IMR-90 (cell line): ENCODE measurements at regions not wholly inside any gene's neighbourhood (a gene's known extent, or its start where the extent isn't known, plus 50 kb on each side); places are given as distances from the start of the nearest gene placed in this dataset.

Experiments used
- ATAC-seq: fragments of 200-7000 bp; cut with Tn5 transposase; 2 replicates; pipeline ENCODE4 v1.9.1; 2020; ENCODE audit warnings: low read depth, mild to moderate bottlenecking, moderate library complexity
- BruUV-seq: library from RNA; stranded (reverse); fragments of 400-500 nt; replicated peaks from 2 replicates; lab custom pipeline; 2021; lab: Mats Ljungman, UMichigan
- CTCF ChIA-PET: fragments of 300-600 bp; formaldehyde crosslinking; extraction: SDS; loops from one replicate; lab custom pipeline; 2021; ENCODE audit warnings: antibody characterized with exemption; lab: Yijun Ruan, JAX
- POLR2A ChIA-PET: fragments of 300-600 bp; sonication (Branson Sonifier 250); formaldehyde crosslinking; loops from one replicate; lab custom pipeline; 2022; ENCODE audit warnings: antibody characterized with exemption; ENCODE audit not compliant: unreplicated experiment; lab: Charles Lee
- DNase-seq: peaks from one replicate; pipeline ENCODE4 v3.0.0; 2013
- H2AFZ ChIP-seq: replicated peaks from 2 replicates; pipeline ENCODE3; 2013; ENCODE audit warnings: low read length, mild to moderate bottlenecking; ENCODE audit not compliant: poor library complexity
- H2AK5ac ChIP-seq: 2 replicates; pipeline ENCODE4 v1.6.1; 2013; ENCODE audit warnings: low read depth, low read length, inconsistent platforms
- H2AK9ac ChIP-seq: replicated peaks from 2 replicates; pipeline ENCODE3; 2013; ENCODE audit warnings: mild to moderate bottlenecking, low read depth, low read length, moderate library complexity; ENCODE audit not compliant: poor library complexity
- H2BK120ac ChIP-seq: 2 replicates; pipeline ENCODE4 v1.6.1; 2013; ENCODE audit warnings: low read depth, low read length, inconsistent platforms
- H2BK15ac ChIP-seq: 3 replicates; pipeline ENCODE4 v1.6.1; 2013; ENCODE audit warnings: low read depth, low read length, inconsistent platforms
- H2BK20ac ChIP-seq: 2 replicates; pipeline ENCODE4 v1.6.1; 2013; ENCODE audit warnings: low read depth, mild to moderate bottlenecking, inconsistent platforms, low read length, moderate library complexity
- H2BK5ac ChIP-seq: 2 replicates; pipeline ENCODE4 v1.6.1; 2013; ENCODE audit warnings: mild to moderate bottlenecking, low read depth, low read length, inconsistent platforms; ENCODE audit not compliant: poor library complexity, severe bottlenecking
- H3K14ac ChIP-seq: replicated peaks from 2 replicates; pipeline ENCODE4 v1.6.1; 2013; ENCODE audit warnings: low read depth, low read length, inconsistent platforms
- H3K18ac ChIP-seq: 2 replicates; pipeline ENCODE4 v1.6.1; 2013; ENCODE audit warnings: low read depth, low read length, control low read depth
- H3K23ac ChIP-seq: 2 replicates; pipeline ENCODE4 v1.6.1; 2013; ENCODE audit warnings: low read depth, low read length, inconsistent platforms
- H3K27ac ChIP-seq: 2 replicates; pipeline ENCODE4 v1.5.1; 2013; ENCODE audit warnings: mild to moderate bottlenecking, control low read depth, low read length; ENCODE audit not compliant: insufficient read depth
- H3K27me3 ChIP-seq: 2 replicates; pipeline ENCODE4 v1.6.1; 2013; ENCODE audit warnings: low read length; ENCODE audit not compliant: control insufficient read depth, insufficient read depth
- H3K36me3 ChIP-seq: 2 replicates; pipeline ENCODE4 v1.6.1; 2013; ENCODE audit warnings: low read length, mixed read lengths; ENCODE audit not compliant: control insufficient read depth, insufficient read depth
- H3K4ac ChIP-seq: 2 replicates; pipeline ENCODE4 v1.6.1; 2013; ENCODE audit warnings: low read depth, low read length, inconsistent platforms
- H3K4me1 ChIP-seq: 2 replicates; pipeline ENCODE4 v1.6.1; 2013; ENCODE audit warnings: low read length, mixed read lengths; ENCODE audit not compliant: control insufficient read depth, insufficient read depth
- H3K4me2 ChIP-seq: 2 replicates; pipeline ENCODE4 v1.6.1; 2013; ENCODE audit warnings: low read depth, mild to moderate bottlenecking, control low read depth, low read length, moderate library complexity
- H3K4me3 ChIP-seq: 2 replicates; pipeline ENCODE4 v1.5.1; 2013; ENCODE audit warnings: low read depth, mild to moderate bottlenecking, control low read depth, low read length, moderate library complexity; ENCODE audit not compliant: insufficient read depth
- H3K56ac ChIP-seq: 2 replicates; pipeline ENCODE4 v1.6.1; 2013; ENCODE audit warnings: low read length, inconsistent platforms; ENCODE audit not compliant: insufficient read depth; ENCODE audit errors: extremely low read depth
- H3K79me1 ChIP-seq, 2 experiments: 2 replicates each; pipeline ENCODE4 v1.6.1; 2013; ENCODE audit warnings: low read length in 2 of 2, inconsistent platforms in 1 of 2, low read depth in 1 of 2
- H3K9ac ChIP-seq: 2 replicates; pipeline ENCODE4 v1.6.1; 2013; ENCODE audit warnings: low read depth, low read length, control low read depth
- H3K9me1 ChIP-seq: 2 replicates; pipeline ENCODE4 v1.6.1; 2013; ENCODE audit warnings: low read length, inconsistent platforms; ENCODE audit not compliant: insufficient read depth
- H3K9me3 ChIP-seq: 2 replicates; pipeline ENCODE4 v1.6.1; 2013; ENCODE audit warnings: low read length; ENCODE audit not compliant: control insufficient read depth, insufficient read depth
- H4K20me1 ChIP-seq: 2 replicates; pipeline ENCODE4 v1.6.1; 2013; ENCODE audit warnings: low read length, inconsistent platforms; ENCODE audit not compliant: insufficient read depth
- H4K5ac ChIP-seq: 2 replicates; pipeline ENCODE4 v1.6.1; 2013; ENCODE audit warnings: mild to moderate bottlenecking, low read depth, low read length, control low read depth
- H4K8ac ChIP-seq, 2 experiments: 2 replicates each; pipeline ENCODE4 v1.6.1; 2013; ENCODE audit warnings: low read depth in 2 of 2, low read length in 2 of 2, control low read depth in 1 of 2, inconsistent platforms in 1 of 2
- H4K91ac ChIP-seq: 2 replicates; pipeline ENCODE4 v1.6.1; 2013; ENCODE audit warnings: low read depth, low read length, inconsistent platforms; ENCODE audit not compliant: insufficient read depth
- BHLHE40 ChIP-seq: fragments of 150-350 bp; IDR thresholded peaks from 2 replicates; pipeline ENCODE4 v1.6.1; 2016; ENCODE audit warnings: mild to moderate bottlenecking, low read depth, low read length
- CEBPB ChIP-seq: IDR thresholded peaks from 2 replicates; pipeline ENCODE4 v1.6.1; 2012; ENCODE audit warnings: low read depth, low read length, improper control_type of control experiment
- CHD1 ChIP-seq: IDR thresholded peaks from 2 replicates; pipeline ENCODE4 v1.6.1; 2012; ENCODE audit warnings: low read depth, low read length, improper control_type of control experiment
- CTCF ChIP-seq: conservative IDR thresholded peaks from 2 replicates; pipeline ENCODE4 v1.5.1; 2012; ENCODE audit warnings: mild to moderate bottlenecking, low read depth, low read length, improper control_type of control experiment
- ELK1 ChIP-seq: fragments of 150-350 bp; IDR thresholded peaks from 2 replicates; pipeline ENCODE4 v1.6.1; 2016; ENCODE audit warnings: low read depth, mild to moderate bottlenecking, low read length, moderate library complexity, borderline replicate concordance
- FOS ChIP-seq: fragments of 150-350 bp; IDR thresholded peaks from 2 replicates; pipeline ENCODE4 v1.6.1; 2016; ENCODE audit warnings: low read depth, low read length
- MAFK ChIP-seq: IDR thresholded peaks from 2 replicates; pipeline ENCODE4 v1.6.1; 2012; ENCODE audit warnings: low read depth, low read length, improper control_type of control experiment
- MAZ ChIP-seq: IDR thresholded peaks from 2 replicates; pipeline ENCODE4 v1.6.1; 2012; ENCODE audit warnings: low read depth, mild to moderate bottlenecking, low read length, improper control_type of control experiment, moderate library complexity, borderline replicate concordance
- MXI1 ChIP-seq: IDR thresholded peaks from 2 replicates; pipeline ENCODE4 v1.6.1; 2012; ENCODE audit warnings: low read depth, mild to moderate bottlenecking, low read length, moderate library complexity, borderline replicate concordance
- NFE2L2 ChIP-seq: fragments of 150-350 bp; IDR thresholded peaks from 2 replicates; pipeline ENCODE4 v1.6.1; 2016; ENCODE audit warnings: low read depth, mild to moderate bottlenecking, low read length
- POLR2A ChIP-seq: IDR thresholded peaks from 2 replicates; pipeline ENCODE4 v1.6.1; 2012; ENCODE audit warnings: mild to moderate bottlenecking, low read depth, low read length
- RAD21 ChIP-seq: IDR thresholded peaks from 2 replicates; pipeline ENCODE4 v1.6.1; 2012; ENCODE audit warnings: low read length, improper control_type of control experiment
- RCOR1 ChIP-seq: IDR thresholded peaks from 2 replicates; pipeline ENCODE4 v1.6.1; 2012; ENCODE audit warnings: mild to moderate bottlenecking, low read length, improper control_type of control experiment; ENCODE audit not compliant: insufficient replicate concordance
- RFX5 ChIP-seq: IDR thresholded peaks from 2 replicates; pipeline ENCODE4 v1.8.0; 2012; ENCODE audit warnings: low read depth, mild to moderate bottlenecking, low read length, moderate library complexity
- SMC3 ChIP-seq: fragments of 150-350 bp; IDR thresholded peaks from 2 replicates; pipeline ENCODE4 v1.6.1; 2016; ENCODE audit warnings: low read depth, mild to moderate bottlenecking, antibody characterized with exemption, low read length, moderate library complexity
- USF2 ChIP-seq: fragments of 150-350 bp; IDR thresholded peaks from 2 replicates; pipeline ENCODE4 v1.6.1; 2017; ENCODE audit warnings: mild to moderate bottlenecking, antibody characterized with exemption, low read length, low read depth
- WGBS, 2 experiments: methylation state at CpG; one replicate each; pipeline versions ENCODE4 v1.1.5 to v1.1.7; 2013; ENCODE audit warnings: missing lambda C conversion rate in 2 of 2; ENCODE audit not compliant: insufficient read length in 1 of 2; ENCODE audit errors: extremely low coverage in 2 of 2; 5-methylcytosine and 5-hydroxymethylcytosine counted together
- dilution Hi-C: fragments of 300-500 bp; cut with HindIII; formaldehyde crosslinking; loops from one replicate; pipeline ENCODE4 v1.14.3; 2018; ENCODE audit warnings: low sequenced_read_pairs; ENCODE audit not compliant: unreplicated experiment
- in situ Hi-C: fragments of 300-500 bp; cut with MboI; formaldehyde crosslinking; loops from 3 replicates; pipeline ENCODE4 v1.14.3; 2019; ENCODE audit warnings: low sequenced_read_pairs, inconsistent platforms, mixed read lengths
- intact Hi-C: fragments of 100-400 bp; cut with micrococcal nuclease; formaldehyde crosslinking; loops from 2 replicates; pipeline ENCODE4 v1.10.0; 2022

GRCh38 chr1:193931356-193931755, 744.9 kb upstream of the B3GALT2 start:
- TF ChIP-seq CEBPB (no peak), BHLHE40 (no peak), POLR2A (no peak), ELK1 (no peak), RCOR1 (no peak), MAZ (no peak), FOS (no peak), RAD21 (no peak), NFE2L2 (no peak), CHD1 (no peak), SMC3 (no peak), CTCF (no peak), MXI1 (no peak), RFX5 (no peak), USF2 (no peak), MAFK (no peak)
- Histone ChIP-seq H4K5ac (no peak overlapping the region), H3K4me1 (no peaks in the 10 kb centered on the region), H2BK20ac (no peak overlapping the region), H3K79me1 (no peaks in the 10 kb centered on the region), H3K18ac (no peak overlapping the region), H3K23ac (no peak overlapping the region), H3K27ac (no peak overlapping the region), H3K9me3 (peaks cover 2% of the 10 kb centered on the region; the same call in 1 of the 2 replicates), H3K56ac (no peak overlapping the region), H2BK120ac (no peak overlapping the region), H3K27me3 (no peaks in the 10 kb centered on the region), H4K20me1 (no peaks in the 10 kb centered on the region), H2AFZ (no peak overlapping the region), H4K91ac (no peak overlapping the region), H3K9ac (no peak overlapping the region), H2AK5ac (no peak overlapping the region), H3K14ac (no peak overlapping the region), H3K4me2 (no peak overlapping the region), H2AK9ac (no peak overlapping the region), H3K4me3 (no peak overlapping the region), H2BK5ac (no peak overlapping the region), H4K8ac (no peak overlapping the region), H3K4ac (no peak overlapping the region), H2BK15ac (no peak overlapping the region), H3K36me3 (no peaks in the 10 kb centered on the region), H3K9me1 (no peaks in the 10 kb centered on the region)
- dilution Hi-C loops = no loop called here
- no TSS peak for BruUV-seq
- ATAC-seq (no peak), DNase-seq (no peak)
- intact Hi-C loops = no loop called here
- ChIA-PET POLR2A (no interaction called here), CTCF (no interaction called here)
- WGBS, 2 experiments = 67% methylated on average over 1 of the region's 8 CpGs; no CpG with 5 or more reads in 1 of the 2 experiments
- in situ Hi-C loops = no loop called here
